ENCODE measurements at regions not wholly inside any gene's neighbourhood (a gene's known extent, or its start where the extent isn't known, plus 50 kb on each side); places are given as distances from the start of the nearest gene placed in this dataset.

DNA sequence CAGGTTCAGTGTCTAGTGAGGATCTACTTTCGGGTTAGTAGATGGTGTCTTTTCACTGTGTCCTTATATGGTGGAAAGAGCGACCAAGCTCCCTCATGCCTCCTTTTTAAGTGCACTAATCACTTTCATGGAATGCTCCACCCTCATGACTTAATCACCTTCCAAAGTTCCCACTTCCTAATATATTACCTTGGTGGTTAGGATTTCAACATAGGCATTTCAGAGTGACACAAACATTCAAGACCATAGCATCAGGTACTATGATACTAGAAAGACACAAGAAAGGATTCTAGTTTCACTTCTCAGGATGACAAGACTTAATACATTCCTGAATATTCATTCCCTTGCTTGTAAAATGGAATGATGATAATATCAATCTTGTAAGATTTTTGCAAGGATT is 119.1 kb upstream of the FAM3C start:
- Histone ChIP-seq H2BK15ac (ENCODE audit: low read depth, low read length) (no peak overlapping the region), H4K5ac (ENCODE audit: low read depth, low read length) (no peak overlapping the region), H3K9me3 (ENCODE audit: control insufficient read depth, insufficient read depth, low read length) (peaks cover 10% of the 10 kb centered on the region), H3K4me1 (ENCODE audit: control insufficient read depth, insufficient read depth, low read length) (0 out of 2 replicates have a peak, but pooled peaks cover 1% of the 10 kb centered on the region), H2BK20ac (ENCODE audit: low read depth, low read length) (no peak overlapping the region), H3K9ac (ENCODE audit: low read depth, low read length) (no peak overlapping the region), H3K18ac (ENCODE audit: low read depth, low read length) (no peak overlapping the region), H2BK120ac (ENCODE audit: low read depth, low read length) (no peak overlapping the region), H2BK5ac (ENCODE audit: low read depth, low read length, poor library complexity, severe bottlenecking) (no peak overlapping the region), H2AFZ (replicated peaks; ENCODE audit: low read length, poor library complexity) (no peak overlapping the region), H3K27me3 (ENCODE audit: control insufficient read depth, insufficient read depth, low read length) (no peaks in the 10 kb centered on the region; the same call in 1 of the 2 replicates), H3K4me2 (ENCODE audit: low read depth, low read length) (no peak overlapping the region), H3K79me1 (ENCODE audit: low read depth in 1 of 2, low read length in 2 of 2) (no peaks in the 10 kb centered on the region), H3K56ac (ENCODE audit: extremely low read depth, insufficient read depth, low read length) (no peak overlapping the region), H3K23ac (ENCODE audit: low read depth, low read length) (no peak overlapping the region), H4K8ac (ENCODE audit: low read depth in 2 of 2, low read length in 2 of 2) (no peak overlapping the region), H4K20me1 (ENCODE audit: insufficient read depth, low read length) (no peaks in the 10 kb centered on the region), H3K14ac (replicated peaks; ENCODE audit: low read depth, low read length) (no peak overlapping the region), H2AK5ac (ENCODE audit: low read depth, low read length) (no peak overlapping the region), H2AK9ac (replicated peaks; ENCODE audit: low read depth, low read length, poor library complexity) (no peak overlapping the region), H3K36me3 (ENCODE audit: control insufficient read depth, insufficient read depth, low read length) (no peaks in the 10 kb centered on the region), H4K91ac (ENCODE audit: insufficient read depth, low read depth, low read length) (no peak overlapping the region), H3K4me3 (ENCODE audit: insufficient read depth, low read depth, low read length) (no peak overlapping the region), H3K9me1 (ENCODE audit: insufficient read depth, low read length) (no peaks in the 10 kb centered on the region), H3K4ac (ENCODE audit: low read depth, low read length) (no peak overlapping the region), H3K27ac (ENCODE audit: insufficient read depth, low read length) (no peak overlapping the region)
- ATAC-seq (ENCODE audit: low read depth) (no peak), DNase-seq (no peak)
- TF ChIP-seq SMC3 (IDR thresholded peaks at IDR 0.05; ENCODE audit: low read depth, low read length) (no peak), MAFK (IDR thresholded peaks at IDR 0.05; ENCODE audit: low read depth, low read length) (no peak), FOS (IDR thresholded peaks at IDR 0.05; ENCODE audit: low read depth, low read length) (no peak), NFE2L2 (IDR thresholded peaks at IDR 0.05; ENCODE audit: low read depth, low read length) (no peak), RFX5 (IDR thresholded peaks at IDR 0.05; ENCODE audit: low read depth, low read length) (no peak), CEBPB (IDR thresholded peaks at IDR 0.05; ENCODE audit: low read depth, low read length) (no peak), CHD1 (IDR thresholded peaks at IDR 0.05; ENCODE audit: low read depth, low read length) (no peak), MXI1 (IDR thresholded peaks at IDR 0.05; ENCODE audit: borderline replicate concordance, low read depth, low read length) (no peak), POLR2A (IDR thresholded peaks at IDR 0.05; ENCODE audit: low read depth, low read length) (no peak), RCOR1 (IDR thresholded peaks at IDR 0.05; ENCODE audit: insufficient replicate concordance, low read length) (no peak), MAZ (IDR thresholded peaks at IDR 0.05; ENCODE audit: borderline replicate concordance, low read depth, low read length) (no peak)
- TF ChIP-seq, protein P1, sequence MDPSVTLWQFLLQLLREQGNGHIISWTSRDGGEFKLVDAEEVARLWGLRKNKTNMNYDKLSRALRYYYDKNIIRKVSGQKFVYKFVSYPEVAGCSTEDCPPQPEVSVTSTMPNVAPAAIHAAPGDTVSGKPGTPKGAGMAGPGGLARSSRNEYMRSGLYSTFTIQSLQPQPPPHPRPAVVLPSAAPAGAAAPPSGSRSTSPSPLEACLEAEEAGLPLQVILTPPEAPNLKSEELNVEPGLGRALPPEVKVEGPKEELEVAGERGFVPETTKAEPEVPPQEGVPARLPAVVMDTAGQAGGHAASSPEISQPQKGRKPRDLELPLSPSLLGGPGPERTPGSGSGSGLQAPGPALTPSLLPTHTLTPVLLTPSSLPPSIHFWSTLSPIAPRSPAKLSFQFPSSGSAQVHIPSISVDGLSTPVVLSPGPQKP (IDR thresholded peaks at IDR 0.05; ENCODE audit: borderline replicate concordance, low read depth, low read length): no peak
- ChIA-PET POLR2A (ENCODE audit: unreplicated experiment) (no interaction called here), CTCF (no interaction called here)
- dilution Hi-C loops (cut with HindIII; ENCODE audit: low sequenced_read_pairs, unreplicated experiment) (no loop called here), intact Hi-C loops (cut with micrococcal nuclease) (no loop called here), in situ Hi-C loops (cut with MboI; ENCODE audit: low sequenced_read_pairs) (no loop called here)
- BruUV-seq (replicated peaks): no TSS peak
- no CpG with 5 or more reads among the region's 2 CpGs for WGBS, 2 experiments (ENCODE audit: extremely low coverage in 2 of 2, insufficient read length in 1 of 2)

All from IMR-90 (cell line).